K562 (cell line): ENCODE measurements at regions not wholly inside any gene's neighbourhood (a gene's known extent, or its start where the extent isn't known, plus 50 kb on each side); places are given as distances from the start of the nearest gene placed in this dataset.
"Not testable (repeated sequence)": the region's sequence is repeated elsewhere in the genome, so short reads cannot be mapped to it uniquely, and the experiment has no call there.

Experiments
- ATAC-seq: fragments of 200-7000 bp; cut with Tn5 transposase; 3 replicates; pipeline ENCODE4 v1.9.1; 2020; ENCODE audit warnings: moderate library complexity
- BruUV-seq: library from RNA; stranded (reverse); fragments of 400-500 nt; replicated peaks from 2 replicates; lab custom pipeline; 2021; lab: Mats Ljungman, UMichigan
- CTCF ChIA-PET: fragments of 300-600 bp; formaldehyde crosslinking; extraction: SDS; loops from one replicate; lab custom pipeline; 2021; ENCODE audit warnings: low intra/inter-chr PET ratio; lab: Yijun Ruan, JAX
- POLR2A ChIA-PET: fragments of 300-600, 350-650 bp; sonication (Branson Sonifier 250); formaldehyde crosslinking; extraction: SDS; loops from one replicate; lab custom pipeline; 2021; ENCODE audit warnings: antibody characterized with exemption, inconsistent platforms; lab: Yijun Ruan, JAX
- DNase-seq, 4 experiments: peaks; one replicate each; pipeline versions ENCODE4 v3.0.0 to v3.0.0-alpha.2; 2011 to 2018; ENCODE audit warnings: low spot score in 3 of 4, mixed read lengths in 3 of 4; ENCODE audit errors: extremely low read depth in 1 of 4
- FAIRE-seq: peaks from 2 replicates; lab custom pipeline; 2011; peaks lifted over from hg19 to GRCh38; lab: Jason Lieb, UNC
- H2AFZ ChIP-seq: 2 replicates; pipeline ENCODE4 v1.6.0; 2011; ENCODE audit warnings: low read depth, low read length, control low read depth, inconsistent platforms
- H3K27ac ChIP-seq: fragments of 200-600 bp; 3 replicates; pipeline ENCODE4 v1.8.0; 2011; ENCODE audit warnings: low read depth, mild to moderate bottlenecking, control low read depth, inconsistent platforms, low read length, moderate library complexity, mixed read lengths; ENCODE audit errors: extremely low read depth
- H3K27me3 ChIP-seq, 2 experiments: fragments of 300-600 bp in 1 of 2; 2 replicates in 1 of 2; 3 replicates in 1 of 2; pipeline versions ENCODE4 v1.6.0 to v1.8.0; 2011; ENCODE audit warnings: inconsistent platforms in 2 of 2, low read length in 2 of 2, mild to moderate bottlenecking in 1 of 2, mixed read lengths in 1 of 2, moderate library complexity in 1 of 2; ENCODE audit not compliant: control insufficient read depth in 2 of 2, insufficient read depth in 2 of 2
- H3K36me3 ChIP-seq: fragments of 300-600 bp; 3 replicates; pipeline ENCODE4 v1.8.0; 2011; ENCODE audit warnings: mild to moderate bottlenecking, low read length, inconsistent platforms; ENCODE audit not compliant: control insufficient read depth, insufficient read depth
- H3K4me1 ChIP-seq, 2 experiments: fragments of 200-600 bp in 1 of 2; replicated peaks in 1 of 2; 2 replicates in 1 of 2; 3 replicates in 1 of 2; pipeline versions ENCODE4 v1.5.1 to v1.8.0; 2011; ENCODE audit warnings: inconsistent platforms in 2 of 2, low read length in 2 of 2, mild to moderate bottlenecking in 1 of 2, mixed read lengths in 1 of 2, moderate library complexity in 1 of 2; ENCODE audit not compliant: control insufficient read depth in 2 of 2, insufficient read depth in 2 of 2
- H3K4me2 ChIP-seq: 2 replicates; pipeline ENCODE4 v1.6.1; 2011; ENCODE audit warnings: low read length, control low read depth, inconsistent platforms, mixed read lengths; ENCODE audit not compliant: insufficient read depth
- H3K4me3 ChIP-seq: fragments of 200-600 bp; sonication (generic), shearing (Covaris generic); 2 replicates; pipeline ENCODE4 v1.5.1; 2016; ENCODE audit warnings: control low read depth, inconsistent platforms
- H3K79me2 ChIP-seq: fragments of 200-600 bp; 3 replicates; pipeline ENCODE4 v1.8.0; 2011; ENCODE audit warnings: low read length, inconsistent platforms; ENCODE audit not compliant: control insufficient read depth, insufficient read depth
- H3K9ac ChIP-seq, 2 experiments: 2 replicates each; pipeline versions ENCODE4 v1.6.0 to v1.6.1; 2011; ENCODE audit warnings: low read depth in 2 of 2, low read length in 2 of 2, control low read depth in 1 of 2, inconsistent platforms in 1 of 2, mild to moderate bottlenecking in 1 of 2, mixed read lengths in 1 of 2; ENCODE audit not compliant: insufficient read depth in 1 of 2
- H3K9me1 ChIP-seq: one replicate; pipeline ENCODE4 v1.6.0; 2011; ENCODE audit warnings: inconsistent platforms, mild to moderate bottlenecking, low read length, moderate library complexity; ENCODE audit not compliant: control insufficient read depth, insufficient read depth
- H3K9me3 ChIP-seq: replicated peaks from 2 replicates; pipeline ENCODE4 v1.5.1; 2011; ENCODE audit warnings: low read depth, low read length, inconsistent platforms; ENCODE audit not compliant: control insufficient read depth, insufficient read depth
- H4K20me1 ChIP-seq: replicated peaks from 2 replicates; pipeline ENCODE4 v1.6.1; 2011; ENCODE audit warnings: low read length, inconsistent platforms, mixed read lengths; ENCODE audit not compliant: control insufficient read depth, insufficient read depth
- CEBPZ ChIP-seq: fragments of 150-350 bp; IDR thresholded peaks from 2 replicates; pipeline ENCODE4 v1.6.1; 2014; ENCODE audit warnings: low read depth, mild to moderate bottlenecking, low read length, borderline replicate concordance
- ZNF609 ChIP-seq: sonication (generic); formaldehyde crosslinking; IDR thresholded peaks from 2 replicates; pipeline ENCODE4 v1.8.1; 2023; ENCODE audit warnings: missing genetic modification reagents, mild to moderate bottlenecking, borderline replicate concordance
- WGBS: fragments of 100-300 bp; shearing (Covaris generic); methylation state at CpG from one replicate; pipeline ENCODE4 v1.1.6; 2016; ENCODE audit warnings: low coverage, mixed read lengths; ENCODE audit not compliant: insufficient coverage; ENCODE audit errors: missing lambda C conversion rate; 5-methylcytosine and 5-hydroxymethylcytosine counted together
- in situ Hi-C: fragments of 300-500 bp; cut with MboI; formaldehyde crosslinking; loops from 4 replicates; pipeline ENCODE4 v1.15.0; 2018; ENCODE audit warnings: inconsistent platforms, mixed read lengths
- intact Hi-C: fragments of 100-400 bp; cut with micrococcal nuclease; formaldehyde crosslinking; loops from 2 replicates; pipeline ENCODE4 v1.14.2; 2022

- no peak for TF ChIP-seq CEBPZ
- no peak for TF ChIP-seq ZNF609 (CRISPR knock-in tag)
Observed at GRCh38 chr4:152052451-152053057, 291.7 kb upstream of the GATB start (continued).

GRCh38 chr4:152051332-152051731 is 290.5 kb upstream of the GATB start:
- CTCF ChIA-PET, H3K79me2 ChIP-seq, H3K9ac ChIP-seq, H3K9me1 ChIP-seq, H3K27ac ChIP-seq, intact Hi-C loops, H3K4me3 ChIP-seq, H2AFZ ChIP-seq, H3K4me2 ChIP-seq, in situ Hi-C loops, H3K4me1 ChIP-seq, DNase-seq, FAIRE-seq, H3K36me3 ChIP-seq, BruUV-seq, H3K9me3 ChIP-seq, H3K27me3 ChIP-seq, ATAC-seq, H4K20me1 ChIP-seq: not testable (repeated sequence)
- WGBS = 0% methylated on average over 15 of the region's 15 CpGs
- POLR2A ChIA-PET = interaction anchor here (1.2 kb wide), 1 partner anchor 400 kb away, joined by 3 read pairs; no protein-coding TSS in a partner anchor
